GM18951 (cell line): ENCODE measurements at regions not wholly inside any gene's neighbourhood (a gene's known extent, or its start where the extent isn't known, plus 50 kb on each side); places are given as distances from the start of the nearest gene placed in this dataset.

ENCODE experiments used
- POLR2A ChIP-seq: IDR thresholded peaks from 4 replicates; pipeline ENCODE4 v1.6.1; 2011; ENCODE audit warnings: mild to moderate bottlenecking; ENCODE audit not compliant: insufficient read length, insufficient read depth; ENCODE audit errors: extremely low read depth
- in situ Hi-C: fragments of 300-500 bp; cut with MboI; formaldehyde crosslinking; loops from one replicate; pipeline ENCODE4 v1.12.0; 2022; ENCODE audit warnings: low sequenced_read_pairs, mixed read lengths, inconsistent platforms; ENCODE audit not compliant: unreplicated experiment

DNA sequence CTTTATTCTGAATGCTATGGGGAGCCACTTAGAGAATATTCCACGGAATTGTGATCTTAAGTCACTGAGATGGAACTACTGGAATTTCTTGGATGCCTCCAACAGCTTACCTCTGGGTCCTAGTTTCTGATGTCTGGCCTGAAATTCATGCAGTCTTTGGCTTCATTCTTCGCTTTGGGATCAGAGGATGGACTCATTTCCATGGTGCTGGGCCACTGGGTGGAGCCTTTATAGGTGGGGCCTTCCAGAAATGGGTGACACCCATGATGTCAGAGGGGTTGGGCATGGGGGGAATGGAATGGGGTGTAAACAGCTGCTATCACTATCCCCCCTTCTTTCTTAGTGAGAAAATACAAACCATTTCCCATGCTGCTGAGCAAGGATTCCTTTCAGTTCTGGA is 73.7 kb upstream of the FGGY start:
- no peak for TF ChIP-seq POLR2A
- in situ Hi-C loops, result no loop called here

DNA sequence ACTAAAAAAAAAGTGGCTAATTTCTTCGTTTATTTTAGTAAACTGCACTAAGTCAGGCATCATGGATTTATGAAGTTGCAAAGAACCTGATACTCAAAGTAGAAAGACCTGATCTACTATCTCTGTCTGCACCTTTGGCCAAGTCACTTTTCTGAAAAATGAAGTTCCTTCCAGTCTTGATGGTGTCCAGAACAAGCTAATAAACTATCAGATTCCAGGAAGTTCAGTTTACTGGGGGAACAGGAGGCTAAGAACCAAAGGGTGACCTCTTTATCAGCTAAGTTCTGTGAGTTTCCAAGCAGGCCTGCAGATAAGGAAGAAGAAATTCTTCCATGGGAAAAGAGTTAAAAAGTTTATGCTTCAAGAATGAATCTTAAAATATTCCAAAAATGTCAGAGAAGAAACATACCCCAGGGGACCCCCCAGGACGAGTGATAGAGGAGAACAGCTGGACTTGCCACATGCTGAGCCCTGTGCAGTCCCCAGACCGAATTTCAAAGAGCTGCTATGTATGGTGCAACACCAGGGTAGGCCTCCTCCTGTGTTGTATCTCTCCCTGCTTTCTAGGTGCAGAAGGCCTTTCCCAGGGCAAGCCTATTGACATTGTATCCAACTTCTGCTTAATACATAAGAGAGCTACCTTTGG is 72.8 kb upstream of the FGGY start:
- in situ Hi-C loops, result no loop called here
- TF ChIP-seq POLR2A, result no peak

DNA sequence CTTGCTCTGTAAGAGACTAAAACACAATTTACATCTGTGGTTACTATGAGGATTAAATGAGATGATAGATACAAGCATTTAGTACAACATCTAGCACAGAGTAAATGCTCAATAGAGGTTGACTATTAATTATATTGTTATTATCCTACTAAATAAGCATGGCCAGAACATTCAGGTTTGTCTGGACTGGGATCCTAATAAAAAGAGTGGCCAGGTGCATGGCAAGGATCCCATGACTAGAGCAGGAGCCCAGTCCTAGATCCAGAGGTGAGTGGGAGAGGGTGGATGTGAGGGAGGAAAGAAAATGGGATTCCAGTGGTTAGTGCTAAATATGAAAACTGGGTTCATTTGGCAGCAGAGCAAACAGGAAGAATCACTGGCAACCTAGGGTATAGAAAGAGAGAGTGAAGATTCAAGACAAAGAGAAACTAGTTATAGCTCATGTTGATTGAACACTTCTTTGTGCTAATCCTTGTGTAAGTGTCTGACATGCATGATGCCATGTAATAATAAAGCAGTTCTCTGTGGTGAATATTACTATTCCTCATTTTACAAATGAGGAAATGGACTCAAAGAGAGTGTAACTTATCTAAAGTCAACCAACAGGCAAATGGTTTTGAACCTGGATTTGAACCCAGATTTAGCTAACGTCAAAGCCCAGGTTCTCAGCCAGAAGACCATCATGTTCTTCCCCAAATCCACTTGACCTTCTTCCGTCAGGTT is 71.1 kb upstream of the FGGY start:
- in situ Hi-C loops, result no loop called here
- no peak for TF ChIP-seq POLR2A

DNA sequence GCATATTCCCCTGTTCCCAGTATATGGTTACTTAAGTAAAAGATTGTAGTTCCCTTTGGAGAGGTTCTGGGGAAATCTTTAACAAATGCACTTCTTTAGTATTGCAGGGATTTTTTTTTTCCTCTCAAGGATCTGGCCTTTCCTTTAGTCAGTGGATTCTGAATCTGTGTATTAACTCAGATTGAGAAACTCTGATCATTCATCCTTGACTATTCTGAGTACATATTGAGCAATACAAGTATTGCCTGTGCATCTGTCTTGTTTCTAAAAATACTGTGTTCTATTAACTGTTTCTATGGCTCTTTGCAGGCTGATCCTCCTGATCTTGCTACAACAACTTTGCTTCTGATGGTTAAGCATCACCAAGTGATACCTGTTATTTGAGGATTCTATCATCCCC is 67.8 kb upstream of the FGGY start:
- in situ Hi-C loops, result no loop called here
- TF ChIP-seq POLR2A, result no peak

DNA sequence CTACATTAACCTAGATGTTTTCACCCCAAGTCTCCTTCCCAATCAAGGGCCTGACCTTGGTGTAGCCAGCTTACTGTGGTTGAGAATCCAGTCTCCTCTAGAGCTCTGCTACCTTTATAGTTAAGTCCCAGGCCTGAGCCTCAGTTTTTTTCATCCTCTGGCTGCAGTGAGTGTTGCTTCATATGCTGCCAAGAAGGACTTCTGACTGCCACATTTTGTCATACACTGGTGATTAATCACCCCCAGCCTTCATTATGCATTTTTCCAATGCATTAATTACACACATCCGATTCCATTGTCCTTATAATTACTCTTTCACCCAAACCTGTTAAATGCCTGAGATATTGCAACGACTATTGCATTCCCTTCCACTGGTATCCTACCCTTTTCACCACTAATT is 66.3 kb upstream of the FGGY start:
- no peak for TF ChIP-seq POLR2A
- in situ Hi-C loops, result no loop called here

DNA sequence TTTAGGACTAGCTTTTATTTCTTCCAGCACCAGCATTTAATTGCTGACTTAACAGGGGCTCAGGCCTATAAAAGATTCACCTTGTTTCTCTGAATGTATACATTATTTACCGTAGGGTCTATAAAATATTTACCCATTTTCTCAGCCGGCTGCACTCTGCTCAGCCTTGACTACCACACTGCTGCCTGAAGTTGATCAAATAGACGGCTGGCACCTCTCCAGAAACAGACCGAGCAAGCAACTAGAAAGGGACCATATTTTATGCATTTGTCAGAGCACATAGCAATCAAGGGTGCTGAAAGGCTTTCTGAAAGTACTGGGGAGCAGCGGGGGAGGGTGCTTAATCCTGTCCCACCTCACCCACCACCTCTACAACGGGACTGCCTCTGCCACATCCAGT is 64.7 kb upstream of the FGGY start:
- no peak for TF ChIP-seq POLR2A
- in situ Hi-C loops, result no loop called here

DNA sequence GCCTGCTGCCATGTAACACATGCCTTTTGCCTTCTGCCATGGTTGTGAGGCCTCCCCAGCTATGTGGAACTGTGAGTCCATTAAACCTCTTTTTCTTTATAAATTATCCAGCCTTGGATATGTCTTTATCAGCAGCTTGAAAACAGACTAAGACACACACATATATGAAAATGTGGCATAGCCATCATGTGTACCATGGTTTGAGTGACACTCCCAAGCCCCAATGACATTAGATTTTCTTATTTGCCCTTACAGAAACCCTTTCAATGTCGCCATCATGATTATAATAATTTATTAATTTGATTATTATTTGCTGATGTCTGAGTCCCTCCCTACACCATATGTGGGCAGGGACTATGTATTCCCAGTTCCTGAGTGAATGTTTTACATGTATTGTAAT is 63.5 kb upstream of the FGGY start:
- TF ChIP-seq POLR2A, result no peak
- in situ Hi-C loops, result no loop called here

DNA sequence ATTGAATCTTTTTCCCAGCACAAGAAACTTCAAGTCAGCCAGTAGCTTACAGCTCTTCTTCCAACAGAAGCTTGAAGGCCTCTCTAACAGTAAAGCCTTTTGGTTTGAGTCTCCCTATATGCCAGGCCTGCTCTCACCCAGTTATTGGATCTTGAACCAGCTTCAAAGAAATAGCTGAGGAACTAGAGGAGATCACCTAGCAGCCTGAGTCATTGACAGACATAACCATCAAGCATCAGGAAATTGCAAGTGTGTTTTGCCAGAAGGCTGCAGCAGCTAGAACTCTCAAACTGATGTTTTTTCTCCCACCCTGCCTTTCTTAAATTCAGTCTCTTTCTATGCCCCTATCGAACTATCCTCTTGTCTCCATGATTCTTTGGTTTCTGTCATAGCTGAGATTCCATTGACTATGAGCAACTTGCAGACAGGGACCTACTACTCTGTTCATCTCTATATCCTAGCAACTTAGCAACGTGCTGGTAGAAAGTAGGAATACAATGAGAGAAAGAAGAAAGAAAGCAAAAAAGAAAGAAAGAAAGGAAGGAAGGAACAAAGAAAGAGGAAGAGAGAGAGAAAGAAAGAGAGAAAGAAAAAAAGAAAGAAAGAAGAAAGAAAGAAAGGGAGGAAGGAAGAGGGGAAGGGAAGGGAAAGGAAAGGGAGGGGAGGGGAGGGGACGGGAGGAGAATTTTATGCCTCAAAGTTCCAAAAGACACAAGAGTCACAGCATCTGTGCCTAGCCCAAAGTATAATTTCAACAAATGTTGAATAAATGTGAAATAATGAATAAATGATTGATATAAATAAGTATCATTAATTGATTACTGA is 60.0 kb upstream of the FGGY start:
- in situ Hi-C loops, result no loop called here
- no peak for TF ChIP-seq POLR2A

DNA sequence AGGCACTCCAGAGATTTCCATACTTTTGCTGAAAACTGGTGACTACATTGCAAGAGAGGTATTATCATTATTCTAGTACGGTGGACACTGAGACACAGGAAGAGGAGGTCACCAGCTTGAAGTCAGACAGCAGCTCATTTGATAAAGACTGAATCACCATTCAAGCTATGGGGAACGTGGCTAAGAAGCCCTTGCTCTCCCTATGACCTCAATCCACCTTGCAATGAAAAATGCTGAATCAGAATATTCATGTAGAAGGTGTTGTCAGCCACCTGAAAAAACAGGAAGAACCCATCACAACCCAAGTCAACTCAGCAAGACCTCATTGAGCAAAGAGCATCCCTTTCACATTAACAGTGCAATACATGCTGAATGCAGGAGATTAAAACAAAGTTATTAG is 59.0 kb upstream of the FGGY start:
- TF ChIP-seq POLR2A, result no peak
- in situ Hi-C loops, result no loop called here

DNA sequence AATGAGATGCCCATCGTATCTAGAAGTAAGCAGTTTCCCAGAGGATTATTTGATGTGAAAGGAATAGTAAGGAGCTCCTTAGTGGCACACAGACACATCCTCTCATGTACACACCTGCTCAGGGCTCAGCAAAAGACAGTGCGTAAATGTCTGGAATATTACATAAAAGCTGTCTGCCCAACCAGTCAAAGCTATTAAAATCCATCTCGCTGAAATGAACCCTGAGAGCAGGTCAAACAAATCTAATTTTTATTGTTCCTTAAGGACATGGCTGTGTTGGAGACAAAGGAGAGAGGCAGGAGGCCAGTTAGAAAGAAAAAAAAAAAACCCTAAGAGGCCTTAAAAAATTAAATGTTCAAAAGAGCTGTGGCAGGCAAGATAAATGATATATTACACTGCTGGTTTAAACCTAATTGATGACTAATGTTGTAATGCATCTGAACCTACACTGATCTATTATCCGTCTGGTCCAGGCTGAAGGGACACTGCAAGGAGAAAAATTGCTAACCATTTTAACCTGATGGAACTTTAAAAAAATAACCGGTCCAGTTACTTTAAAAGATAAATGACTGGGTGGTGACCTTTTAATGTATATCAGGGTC is 58.5 kb upstream of the FGGY start:
- no peak for TF ChIP-seq POLR2A
- in situ Hi-C loops, result no loop called here

DNA sequence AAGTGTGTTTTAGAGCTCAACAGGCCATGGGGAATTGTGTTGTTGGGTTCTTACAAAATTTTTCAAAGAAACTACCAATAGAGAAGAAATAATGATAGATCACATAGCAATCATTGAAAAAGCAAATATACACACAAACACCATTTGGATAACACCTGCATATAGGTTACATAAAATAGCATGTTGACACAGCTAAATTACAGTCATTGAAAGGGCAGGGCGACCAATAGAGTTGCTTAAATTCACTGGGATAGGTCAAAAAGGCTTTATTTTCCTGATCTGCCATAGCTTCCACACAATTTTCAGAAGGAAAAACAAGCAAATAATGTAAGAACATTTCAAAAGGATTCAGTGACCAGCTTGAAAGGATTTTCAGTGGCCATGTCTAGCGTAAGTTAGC is 57.9 kb upstream of the FGGY start:
- no peak for TF ChIP-seq POLR2A
- in situ Hi-C loops, result no loop called here

DNA sequence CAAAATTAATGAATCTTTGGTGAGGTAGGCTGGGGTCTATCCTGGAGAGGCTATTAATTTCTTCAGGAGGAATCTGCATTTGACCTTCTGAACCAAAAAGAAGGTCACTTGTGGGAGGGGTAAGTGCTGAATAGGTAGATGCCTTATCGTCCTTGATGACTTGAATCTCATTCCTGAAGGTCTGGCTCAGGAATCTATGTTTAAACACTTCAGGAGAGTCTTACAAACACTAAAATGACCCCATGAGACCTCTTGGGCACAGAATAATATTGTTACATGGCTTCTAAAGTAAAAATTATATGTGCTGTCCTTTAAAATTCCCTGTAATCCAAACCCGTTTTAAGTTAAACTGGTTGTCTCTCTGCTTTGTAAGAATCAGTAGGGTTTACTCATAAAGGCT is 55.0 kb upstream of the FGGY start:
- TF ChIP-seq POLR2A, result no peak
- in situ Hi-C loops, result no loop called here

DNA sequence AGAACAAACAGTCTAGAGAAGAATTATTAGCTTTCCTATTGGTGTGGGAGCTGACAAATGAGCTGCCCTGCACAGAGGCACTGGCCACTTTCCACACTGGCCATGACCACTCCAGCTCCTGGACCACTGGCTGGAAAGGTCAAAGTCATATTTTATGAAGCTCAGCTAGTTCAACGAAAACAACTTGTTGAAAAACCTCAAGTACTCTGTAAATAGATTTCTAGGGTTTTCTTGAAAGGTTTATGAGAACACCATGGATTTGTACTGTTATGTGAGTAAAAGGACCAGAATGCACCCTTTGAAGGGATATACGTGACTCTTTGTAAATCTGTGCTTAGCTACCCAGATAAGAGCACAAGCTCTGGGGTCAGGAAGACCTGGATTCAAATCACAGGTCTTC is 54.5 kb upstream of the FGGY start:
- in situ Hi-C loops, result no loop called here
- TF ChIP-seq POLR2A, result no peak

DNA sequence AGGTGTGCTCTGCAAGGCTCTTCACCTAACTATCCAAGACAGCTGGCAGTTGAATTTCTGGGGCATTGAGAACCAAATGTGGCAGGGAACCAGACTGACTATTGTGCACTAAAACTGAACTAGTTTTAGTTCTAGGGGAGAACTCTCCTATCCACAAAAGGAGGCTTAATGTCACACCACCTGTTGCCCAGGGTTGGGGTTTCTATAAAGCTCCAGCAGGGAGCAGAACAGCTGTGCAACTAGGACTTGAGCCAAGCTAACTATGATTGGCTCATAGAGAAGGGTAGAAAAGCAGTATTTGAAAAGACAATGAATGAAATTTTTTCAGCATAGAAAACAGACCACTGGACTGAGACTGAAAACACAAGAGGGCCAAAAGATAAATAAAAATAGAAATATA is 53.3 kb upstream of the FGGY start:
- TF ChIP-seq POLR2A, result no peak
- in situ Hi-C loops, result no loop called here

DNA sequence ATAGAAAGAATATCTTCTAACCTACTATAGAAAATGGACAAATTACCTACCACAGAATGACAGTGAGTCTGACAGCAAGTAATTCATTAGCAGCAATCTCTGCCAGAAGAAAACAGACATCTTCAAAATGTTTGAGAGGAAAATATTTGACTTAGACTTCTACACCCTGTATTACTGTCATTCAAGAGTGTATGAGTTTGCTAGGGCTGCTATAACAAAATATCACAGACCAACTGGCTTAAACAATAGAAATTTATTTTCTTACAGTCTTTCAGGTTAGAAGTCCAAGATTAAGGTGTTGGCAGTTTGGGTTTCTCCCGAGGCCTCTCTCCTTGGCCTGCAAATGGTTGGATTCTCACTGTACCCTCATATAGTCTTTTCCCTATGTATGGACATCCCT is 52.9 kb upstream of the FGGY start:
- TF ChIP-seq POLR2A, result no peak
- in situ Hi-C loops, result no loop called here
